ENCODE measurements at regions not wholly inside any gene's neighbourhood (a gene's known extent, or its start where the extent isn't known, plus 50 kb on each side); places are given as distances from the start of the nearest gene placed in this dataset.

DNA sequence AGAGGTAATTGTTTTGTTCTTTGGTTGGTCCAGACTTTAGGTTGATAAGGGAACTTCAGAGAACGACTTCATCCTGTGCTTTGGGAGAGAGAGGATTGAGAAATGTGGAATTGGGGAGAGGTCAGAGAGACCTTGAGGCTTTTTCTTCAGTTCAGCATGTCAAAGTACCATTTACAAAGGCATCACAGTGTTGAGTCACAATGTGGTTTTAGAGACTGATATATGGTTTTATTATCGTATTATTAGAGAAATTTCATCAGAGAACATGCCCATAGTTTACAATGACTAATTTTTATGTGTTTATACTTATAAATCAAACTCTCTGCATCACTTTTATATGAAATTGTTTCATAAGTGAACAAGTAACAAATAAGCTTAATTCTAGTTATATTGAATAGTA lies 626.6 kb downstream of the DSC3 start:
- no peak overlapping the region for H3K27ac ChIP-seq (ENCODE audit: low read depth in 1 of 3, low read length in 2 of 3)
- DNase-seq (no peak), FAIRE-seq (no peak)
- 27 to 59% (median 38%) methylated on average over 2 of the region's 2 CpGs for WGBS, 3 donors
- no peaks in the 10 kb centered on the region for H3K27me3 ChIP-seq (ENCODE audit: control insufficient read depth in 3 of 3, insufficient read depth in 3 of 3, low read length in 3 of 3)
- no peaks in the 10 kb centered on the region for H3K4me1 ChIP-seq (ENCODE audit: control insufficient read depth in 3 of 3, insufficient read depth in 2 of 3, low read depth in 1 of 3, low read length in 2 of 3)
- no peaks in the 10 kb centered on the region for H3K36me3 ChIP-seq (ENCODE audit: control insufficient read depth in 3 of 3, insufficient read depth in 2 of 3, low read depth in 1 of 3, low read length in 3 of 3)
- no peak overlapping the region for H3K4me3 ChIP-seq (ENCODE audit: low read depth in 1 of 3, low read length in 3 of 3)
- H3K9me3 ChIP-seq (ENCODE audit: control insufficient read depth in 2 of 2, insufficient read depth in 1 of 2, low read depth in 1 of 2, low read length in 1 of 2): no peaks in the 10 kb centered on the region

- Histone ChIP-seq H3K4me1 (ENCODE audit: control insufficient read depth in 3 of 3, insufficient read depth in 2 of 3, low read depth in 1 of 3, low read length in 2 of 3) (no peaks in the 10 kb centered on the region), H3K36me3 (ENCODE audit: control insufficient read depth in 3 of 3, insufficient read depth in 2 of 3, low read depth in 1 of 3, low read length in 3 of 3) (no peaks in the 10 kb centered on the region), H3K9me3 (ENCODE audit: control insufficient read depth in 2 of 2, insufficient read depth in 1 of 2, low read depth in 1 of 2, low read length in 1 of 2) (no peaks in the 10 kb centered on the region), H3K27ac (ENCODE audit: low read depth in 1 of 3, low read length in 2 of 3) (no peak overlapping the region), H3K4me3 (ENCODE audit: low read depth in 1 of 3, low read length in 3 of 3) (no peak overlapping the region), H3K27me3 (ENCODE audit: control insufficient read depth in 3 of 3, insufficient read depth in 3 of 3, low read length in 3 of 3) (no peaks in the 10 kb centered on the region)
- DNase-seq (no peak), FAIRE-seq (no peak)
- 64 to 73% (median 69%) methylated on average over 3 of the region's 3 CpGs for WGBS, 3 donors
Observed at GRCh38 chr18:30409120-30409519, 633.4 kb downstream of the DSC3 start.

DNA sequence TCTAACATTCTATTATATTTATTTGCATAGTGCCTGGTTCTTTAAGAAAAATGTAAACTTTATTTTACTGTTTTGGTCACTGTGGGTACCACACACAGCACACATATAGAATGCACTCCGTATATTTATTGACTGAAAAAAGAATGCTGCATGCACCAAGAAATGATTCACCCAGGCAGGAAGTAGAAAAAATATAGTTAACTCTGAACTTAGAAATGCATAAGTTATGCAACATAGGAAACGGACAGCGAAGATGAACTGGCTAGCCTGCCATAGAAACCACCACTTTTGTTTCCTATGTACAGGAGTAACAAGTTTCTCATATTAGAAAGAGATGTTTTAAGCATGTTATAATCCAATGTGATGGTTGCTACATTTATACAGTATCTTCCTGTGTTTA lies 635.8 kb downstream of the DSC3 start:
- Histone ChIP-seq H3K4me1 (ENCODE audit: control insufficient read depth in 3 of 3, insufficient read depth in 2 of 3, low read depth in 1 of 3, low read length in 2 of 3) (no peaks in the 10 kb centered on the region), H3K4me3 (ENCODE audit: low read depth in 1 of 3, low read length in 3 of 3) (no peak overlapping the region), H3K27ac (ENCODE audit: low read depth in 1 of 3, low read length in 2 of 3) (no peak overlapping the region), H3K36me3 (ENCODE audit: control insufficient read depth in 3 of 3, insufficient read depth in 2 of 3, low read depth in 1 of 3, low read length in 3 of 3) (no peaks in the 10 kb centered on the region), H3K27me3 (ENCODE audit: control insufficient read depth in 3 of 3, insufficient read depth in 3 of 3, low read length in 3 of 3) (no peaks in the 10 kb centered on the region), H3K9me3 (ENCODE audit: control insufficient read depth in 2 of 2, insufficient read depth in 1 of 2, low read depth in 1 of 2, low read length in 1 of 2) (no peaks in the 10 kb centered on the region)
- WGBS, 3 donors: 56 to 82% (median 68%) methylated on average over 3 of the region's 3 CpGs
- FAIRE-seq (no peak), DNase-seq (no peak)

- FAIRE-seq (no peak), DNase-seq (no peak)
- Histone ChIP-seq H3K36me3 (ENCODE audit: control insufficient read depth in 3 of 3, insufficient read depth in 2 of 3, low read depth in 1 of 3, low read length in 3 of 3) (no peaks in the 10 kb centered on the region), H3K4me1 (ENCODE audit: control insufficient read depth in 3 of 3, insufficient read depth in 2 of 3, low read depth in 1 of 3, low read length in 2 of 3) (no peaks in the 10 kb centered on the region), H3K27me3 (ENCODE audit: control insufficient read depth in 3 of 3, insufficient read depth in 3 of 3, low read length in 3 of 3) (no peaks in the 10 kb centered on the region), H3K9me3 (ENCODE audit: control insufficient read depth in 2 of 2, insufficient read depth in 1 of 2, low read depth in 1 of 2, low read length in 1 of 2) (no peaks in the 10 kb centered on the region), H3K4me3 (ENCODE audit: low read depth in 1 of 3, low read length in 3 of 3) (no peak overlapping the region), H3K27ac (ENCODE audit: low read depth in 1 of 3, low read length in 2 of 3) (no peak overlapping the region)
- whole genome bisulfite sequencing, 3 donors: 65 to 87% (median 69%) methylated on average over 1 of the region's 1 CpG
Observed at GRCh38 chr18:30405038-30405437, 637.5 kb downstream of the DSC3 start.

GRCh38 chr18:30404422-30404821 lies 638.1 kb downstream of the DSC3 start:
- no peaks in the 10 kb centered on the region for H3K27me3 ChIP-seq (ENCODE audit: control insufficient read depth in 3 of 3, insufficient read depth in 3 of 3, low read length in 3 of 3)
- H3K36me3 ChIP-seq (ENCODE audit: control insufficient read depth in 3 of 3, insufficient read depth in 2 of 3, low read depth in 1 of 3, low read length in 3 of 3): no peaks in the 10 kb centered on the region
- 83 to 89% (median 86%) methylated on average over 1 of the region's 1 CpG for WGBS, 3 donors
- H3K4me3 ChIP-seq (ENCODE audit: low read depth in 1 of 3, low read length in 3 of 3): no peak overlapping the region
- no peaks in the 10 kb centered on the region for H3K4me1 ChIP-seq (ENCODE audit: control insufficient read depth in 3 of 3, insufficient read depth in 2 of 3, low read depth in 1 of 3, low read length in 2 of 3)
- DNase-seq (no peak), FAIRE-seq (no peak)
- no peaks in the 10 kb centered on the region for H3K9me3 ChIP-seq (ENCODE audit: control insufficient read depth in 2 of 2, insufficient read depth in 1 of 2, low read depth in 1 of 2, low read length in 1 of 2)
- no peak overlapping the region for H3K27ac ChIP-seq (ENCODE audit: low read depth in 1 of 3, low read length in 2 of 3)

- H3K9me3 ChIP-seq (ENCODE audit: control insufficient read depth in 2 of 2, insufficient read depth in 1 of 2, low read depth in 1 of 2, low read length in 1 of 2): no peaks in the 10 kb centered on the region
- no peaks in the 10 kb centered on the region for H3K36me3 ChIP-seq (ENCODE audit: control insufficient read depth in 3 of 3, insufficient read depth in 2 of 3, low read depth in 1 of 3, low read length in 3 of 3)
- no peak overlapping the region for H3K4me3 ChIP-seq (ENCODE audit: low read depth in 1 of 3, low read length in 3 of 3)
- H3K27ac ChIP-seq (ENCODE audit: low read depth in 1 of 3, low read length in 2 of 3): no peak overlapping the region
- no peaks in the 10 kb centered on the region for H3K27me3 ChIP-seq (ENCODE audit: control insufficient read depth in 3 of 3, insufficient read depth in 3 of 3, low read length in 3 of 3)
- FAIRE-seq (no peak), DNase-seq (no peak)
- no peaks in the 10 kb centered on the region for H3K4me1 ChIP-seq (ENCODE audit: control insufficient read depth in 3 of 3, insufficient read depth in 2 of 3, low read depth in 1 of 3, low read length in 2 of 3)
- 52 to 68% (median 58%) methylated on average over 3 of the region's 3 CpGs for WGBS, 3 donors
Observed at GRCh38 chr18:30403278-30403677, 639.3 kb downstream of the DSC3 start.

DNA sequence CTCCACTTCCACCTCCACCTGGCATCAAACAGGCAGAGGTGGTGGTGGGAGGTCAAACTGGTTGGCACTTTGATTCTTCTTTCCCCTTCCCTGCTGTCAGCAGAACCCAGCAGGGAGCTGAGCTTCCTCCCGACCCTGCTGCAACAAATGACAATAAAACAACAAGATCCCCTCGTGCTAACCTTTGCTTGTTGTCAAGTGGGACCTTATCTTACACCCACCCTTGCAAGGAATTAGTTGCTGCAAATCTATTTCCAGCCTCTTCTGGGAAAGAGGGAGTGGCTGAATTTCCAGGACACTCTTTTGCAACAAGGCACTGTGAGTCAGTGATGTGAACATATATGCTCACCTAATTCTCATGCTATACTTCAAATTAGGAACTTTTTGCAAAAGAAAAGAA lies 655.1 kb downstream of the DSC3 start:
- Histone ChIP-seq H3K4me1 (ENCODE audit: control insufficient read depth in 3 of 3, insufficient read depth in 2 of 3, low read depth in 1 of 3, low read length in 2 of 3) (no peaks in the 10 kb centered on the region), H3K36me3 (ENCODE audit: control insufficient read depth in 3 of 3, insufficient read depth in 2 of 3, low read depth in 1 of 3, low read length in 3 of 3) (no peaks in the 10 kb centered on the region), H3K27me3 (ENCODE audit: control insufficient read depth in 3 of 3, insufficient read depth in 3 of 3, low read length in 3 of 3) (no peaks in the 10 kb centered on the region), H3K4me3 (ENCODE audit: low read depth in 1 of 3, low read length in 3 of 3) (no peak overlapping the region), H3K27ac (ENCODE audit: low read depth in 1 of 3, low read length in 2 of 3) (no peak overlapping the region), H3K9me3 (ENCODE audit: control insufficient read depth in 2 of 2, insufficient read depth in 1 of 2, low read depth in 1 of 2, low read length in 1 of 2) (no peaks in the 10 kb centered on the region)
- no peak for FAIRE-seq
- 0 to 17% (median 7%) methylated on average over 2 of the region's 2 CpGs for WGBS, 3 donors
- no peak for DNase-seq

DNA sequence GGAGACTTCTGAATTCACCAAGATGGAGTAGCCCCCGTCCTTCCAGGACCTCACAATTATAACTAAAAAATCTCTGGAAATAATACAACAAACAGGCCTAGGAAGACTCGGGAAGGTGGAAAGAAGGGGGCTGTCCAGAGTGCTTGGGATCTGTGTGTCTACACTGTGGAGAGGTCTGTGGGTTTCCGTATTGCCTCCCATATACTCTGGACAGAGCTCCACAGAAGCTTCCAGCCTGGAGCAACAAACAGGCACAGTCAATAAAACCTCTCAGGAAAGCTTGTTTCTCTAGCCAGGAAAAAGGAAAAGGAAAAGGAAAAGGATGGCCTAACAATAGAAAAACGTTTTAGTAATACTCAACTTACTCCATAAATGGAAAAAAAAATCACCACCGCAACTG lies 655.9 kb downstream of the DSC3 start:
- 45 to 57% (median 52%) methylated on average over 5 of the region's 5 CpGs for WGBS, 3 donors

DNA sequence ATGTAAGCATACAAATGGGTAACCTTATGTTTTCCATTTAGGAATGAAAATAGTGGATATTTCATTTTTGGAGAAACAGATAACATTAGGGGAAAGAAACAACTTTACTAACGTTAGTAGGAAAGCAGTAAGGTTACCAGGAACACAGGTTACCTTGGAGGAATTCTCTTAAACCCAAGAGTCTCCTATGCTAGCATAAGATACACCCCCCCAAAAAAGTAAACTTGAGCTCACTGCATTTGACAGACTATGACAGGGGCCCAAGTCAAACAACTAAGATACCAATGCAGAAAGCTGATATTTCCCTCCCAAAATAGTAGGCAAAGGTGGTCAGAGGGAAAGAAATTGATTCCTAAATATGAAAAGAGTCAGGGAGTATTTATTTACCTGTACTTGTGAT lies 656.9 kb downstream of the DSC3 start:
- DNase-seq (no peak), FAIRE-seq (no peak)
- no peaks in the 10 kb centered on the region for H3K27me3 ChIP-seq (ENCODE audit: control insufficient read depth in 3 of 3, insufficient read depth in 3 of 3, low read length in 3 of 3)
- no peaks in the 10 kb centered on the region for H3K36me3 ChIP-seq (ENCODE audit: control insufficient read depth in 3 of 3, insufficient read depth in 2 of 3, low read depth in 1 of 3, low read length in 3 of 3)
- no peaks in the 10 kb centered on the region for H3K4me1 ChIP-seq (ENCODE audit: control insufficient read depth in 3 of 3, insufficient read depth in 2 of 3, low read depth in 1 of 3, low read length in 2 of 3)
- WGBS, 3 donors: 45 to 68% (median 63%) methylated on average over 1 of the region's 1 CpG
- H3K9me3 ChIP-seq (ENCODE audit: control insufficient read depth in 2 of 2, insufficient read depth in 1 of 2, low read depth in 1 of 2, low read length in 1 of 2): no peaks in the 10 kb centered on the region
- H3K4me3 ChIP-seq (ENCODE audit: low read depth in 1 of 3, low read length in 3 of 3): no peak overlapping the region
- H3K27ac ChIP-seq (ENCODE audit: low read depth in 1 of 3, low read length in 2 of 3): no peak overlapping the region

More for the DNA sequence above, 655.9 kb downstream of the DSC3 start:
- no peaks in the 10 kb centered on the region for H3K4me1 ChIP-seq (ENCODE audit: control insufficient read depth in 3 of 3, insufficient read depth in 2 of 3, low read depth in 1 of 3, low read length in 2 of 3)
- no peaks in the 10 kb centered on the region for H3K27me3 ChIP-seq (ENCODE audit: control insufficient read depth in 3 of 3, insufficient read depth in 3 of 3, low read length in 3 of 3)
- FAIRE-seq (no peak), DNase-seq (no peak)
- H3K27ac ChIP-seq (ENCODE audit: low read depth in 1 of 3, low read length in 2 of 3): no peak overlapping the region
- no peaks in the 10 kb centered on the region for H3K36me3 ChIP-seq (ENCODE audit: control insufficient read depth in 3 of 3, insufficient read depth in 2 of 3, low read depth in 1 of 3, low read length in 3 of 3)
- no peaks in the 10 kb centered on the region for H3K9me3 ChIP-seq (ENCODE audit: control insufficient read depth in 2 of 2, insufficient read depth in 1 of 2, low read depth in 1 of 2, low read length in 1 of 2)
- H3K4me3 ChIP-seq (ENCODE audit: low read depth in 1 of 3, low read length in 3 of 3): no peak overlapping the region

All from small intestine (tissue), 7 donors.